H1 (cell line): ENCODE measurements at regions not wholly inside any gene's neighbourhood (a gene's known extent, or its start where the extent isn't known, plus 50 kb on each side); places are given as distances from the start of the nearest gene placed in this dataset.

Experiments
- BCL11A ChIP-seq, 2 experiments: IDR thresholded peaks; one replicate each; pipeline ENCODE4 v1.6.1; 2011; ENCODE audit warnings: low read depth in 2 of 2, low read length in 2 of 2, mild to moderate bottlenecking in 2 of 2
- CREB1 ChIP-seq: IDR thresholded peaks from 2 replicates; pipeline ENCODE4 v1.6.1; 2012; ENCODE audit warnings: inconsistent platforms
- EGR1 ChIP-seq: IDR thresholded peaks from 2 replicates; pipeline ENCODE4 v1.6.1; 2011; ENCODE audit warnings: low read depth, low read length, borderline replicate concordance
- POU5F1 ChIP-seq: IDR thresholded peaks from 2 replicates; pipeline ENCODE4 v1.6.1; 2011; ENCODE audit warnings: low read depth, mild to moderate bottlenecking, low read length, moderate library complexity
- RNF2 ChIP-seq: fragments of 200-900, 300-1000 bp; sonication (generic); IDR thresholded peaks from 2 replicates; pipeline ENCODE4 v1.7.1; 2016; ENCODE audit warnings: borderline replicate concordance, low read depth, mild to moderate bottlenecking, antibody characterized with exemption, low read length; ENCODE audit not compliant: poor library complexity, severe bottlenecking; ENCODE audit errors: missing control alignments
- RXRA ChIP-seq: IDR thresholded peaks from 2 replicates; pipeline ENCODE4 v1.6.1; 2011; ENCODE audit warnings: low read depth, mild to moderate bottlenecking, low read length, moderate library complexity; ENCODE audit not compliant: insufficient read depth
- SAP30 ChIP-seq: fragments of 300-600 bp; sonication (generic); IDR thresholded peaks from 2 replicates; pipeline ENCODE4 v1.7.1; 2012; ENCODE audit warnings: low read length, moderate library complexity, mild to moderate bottlenecking, inconsistent platforms; ENCODE audit not compliant: insufficient read depth, insufficient replicate concordance
- SRF ChIP-seq: IDR thresholded peaks from 2 replicates; pipeline ENCODE4 v1.6.1; 2011; ENCODE audit warnings: mild to moderate bottlenecking, low read depth, low read length, moderate library complexity
- TEAD4 ChIP-seq: IDR thresholded peaks from 2 replicates; pipeline ENCODE4 v1.6.1; 2012; ENCODE audit warnings: low read depth, low read length, inconsistent platforms, mixed read lengths
- TF ChIP-seq, protein P1 (sequence below): fragments of 300-600 bp; sonication (generic); IDR thresholded peaks from 2 replicates; pipeline ENCODE4 v1.7.1; 2012; ENCODE audit warnings: low read length, moderate library complexity, mild to moderate bottlenecking, inconsistent platforms; ENCODE audit not compliant: insufficient replicate concordance
- TF ChIP-seq, protein P2 (sequence below): IDR thresholded peaks from 2 replicates; pipeline ENCODE4 v1.6.1; 2011; ENCODE audit warnings: low read length, improper control_type of control experiment

DNA sequence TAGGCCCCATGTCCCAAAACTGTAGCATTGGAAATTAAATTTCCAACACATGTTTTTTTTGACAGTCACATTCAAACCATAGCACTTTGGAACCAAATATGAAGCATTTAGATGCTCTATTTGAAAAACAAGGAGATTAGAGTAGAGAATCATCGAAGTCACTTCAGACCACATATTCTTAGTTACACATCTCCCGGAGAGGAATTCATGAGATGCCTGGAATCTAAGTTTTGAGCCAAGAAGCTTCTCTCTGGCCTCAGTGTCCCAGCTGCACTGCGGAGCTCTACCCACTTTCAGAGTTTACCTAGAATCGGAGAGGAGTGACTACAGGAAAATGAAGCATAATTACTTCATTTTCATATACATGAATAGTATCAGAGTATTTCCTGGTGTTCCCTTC lies 385.9 kb downstream of the TNS1 start (continued):
- TF ChIP-seq, protein P1, sequence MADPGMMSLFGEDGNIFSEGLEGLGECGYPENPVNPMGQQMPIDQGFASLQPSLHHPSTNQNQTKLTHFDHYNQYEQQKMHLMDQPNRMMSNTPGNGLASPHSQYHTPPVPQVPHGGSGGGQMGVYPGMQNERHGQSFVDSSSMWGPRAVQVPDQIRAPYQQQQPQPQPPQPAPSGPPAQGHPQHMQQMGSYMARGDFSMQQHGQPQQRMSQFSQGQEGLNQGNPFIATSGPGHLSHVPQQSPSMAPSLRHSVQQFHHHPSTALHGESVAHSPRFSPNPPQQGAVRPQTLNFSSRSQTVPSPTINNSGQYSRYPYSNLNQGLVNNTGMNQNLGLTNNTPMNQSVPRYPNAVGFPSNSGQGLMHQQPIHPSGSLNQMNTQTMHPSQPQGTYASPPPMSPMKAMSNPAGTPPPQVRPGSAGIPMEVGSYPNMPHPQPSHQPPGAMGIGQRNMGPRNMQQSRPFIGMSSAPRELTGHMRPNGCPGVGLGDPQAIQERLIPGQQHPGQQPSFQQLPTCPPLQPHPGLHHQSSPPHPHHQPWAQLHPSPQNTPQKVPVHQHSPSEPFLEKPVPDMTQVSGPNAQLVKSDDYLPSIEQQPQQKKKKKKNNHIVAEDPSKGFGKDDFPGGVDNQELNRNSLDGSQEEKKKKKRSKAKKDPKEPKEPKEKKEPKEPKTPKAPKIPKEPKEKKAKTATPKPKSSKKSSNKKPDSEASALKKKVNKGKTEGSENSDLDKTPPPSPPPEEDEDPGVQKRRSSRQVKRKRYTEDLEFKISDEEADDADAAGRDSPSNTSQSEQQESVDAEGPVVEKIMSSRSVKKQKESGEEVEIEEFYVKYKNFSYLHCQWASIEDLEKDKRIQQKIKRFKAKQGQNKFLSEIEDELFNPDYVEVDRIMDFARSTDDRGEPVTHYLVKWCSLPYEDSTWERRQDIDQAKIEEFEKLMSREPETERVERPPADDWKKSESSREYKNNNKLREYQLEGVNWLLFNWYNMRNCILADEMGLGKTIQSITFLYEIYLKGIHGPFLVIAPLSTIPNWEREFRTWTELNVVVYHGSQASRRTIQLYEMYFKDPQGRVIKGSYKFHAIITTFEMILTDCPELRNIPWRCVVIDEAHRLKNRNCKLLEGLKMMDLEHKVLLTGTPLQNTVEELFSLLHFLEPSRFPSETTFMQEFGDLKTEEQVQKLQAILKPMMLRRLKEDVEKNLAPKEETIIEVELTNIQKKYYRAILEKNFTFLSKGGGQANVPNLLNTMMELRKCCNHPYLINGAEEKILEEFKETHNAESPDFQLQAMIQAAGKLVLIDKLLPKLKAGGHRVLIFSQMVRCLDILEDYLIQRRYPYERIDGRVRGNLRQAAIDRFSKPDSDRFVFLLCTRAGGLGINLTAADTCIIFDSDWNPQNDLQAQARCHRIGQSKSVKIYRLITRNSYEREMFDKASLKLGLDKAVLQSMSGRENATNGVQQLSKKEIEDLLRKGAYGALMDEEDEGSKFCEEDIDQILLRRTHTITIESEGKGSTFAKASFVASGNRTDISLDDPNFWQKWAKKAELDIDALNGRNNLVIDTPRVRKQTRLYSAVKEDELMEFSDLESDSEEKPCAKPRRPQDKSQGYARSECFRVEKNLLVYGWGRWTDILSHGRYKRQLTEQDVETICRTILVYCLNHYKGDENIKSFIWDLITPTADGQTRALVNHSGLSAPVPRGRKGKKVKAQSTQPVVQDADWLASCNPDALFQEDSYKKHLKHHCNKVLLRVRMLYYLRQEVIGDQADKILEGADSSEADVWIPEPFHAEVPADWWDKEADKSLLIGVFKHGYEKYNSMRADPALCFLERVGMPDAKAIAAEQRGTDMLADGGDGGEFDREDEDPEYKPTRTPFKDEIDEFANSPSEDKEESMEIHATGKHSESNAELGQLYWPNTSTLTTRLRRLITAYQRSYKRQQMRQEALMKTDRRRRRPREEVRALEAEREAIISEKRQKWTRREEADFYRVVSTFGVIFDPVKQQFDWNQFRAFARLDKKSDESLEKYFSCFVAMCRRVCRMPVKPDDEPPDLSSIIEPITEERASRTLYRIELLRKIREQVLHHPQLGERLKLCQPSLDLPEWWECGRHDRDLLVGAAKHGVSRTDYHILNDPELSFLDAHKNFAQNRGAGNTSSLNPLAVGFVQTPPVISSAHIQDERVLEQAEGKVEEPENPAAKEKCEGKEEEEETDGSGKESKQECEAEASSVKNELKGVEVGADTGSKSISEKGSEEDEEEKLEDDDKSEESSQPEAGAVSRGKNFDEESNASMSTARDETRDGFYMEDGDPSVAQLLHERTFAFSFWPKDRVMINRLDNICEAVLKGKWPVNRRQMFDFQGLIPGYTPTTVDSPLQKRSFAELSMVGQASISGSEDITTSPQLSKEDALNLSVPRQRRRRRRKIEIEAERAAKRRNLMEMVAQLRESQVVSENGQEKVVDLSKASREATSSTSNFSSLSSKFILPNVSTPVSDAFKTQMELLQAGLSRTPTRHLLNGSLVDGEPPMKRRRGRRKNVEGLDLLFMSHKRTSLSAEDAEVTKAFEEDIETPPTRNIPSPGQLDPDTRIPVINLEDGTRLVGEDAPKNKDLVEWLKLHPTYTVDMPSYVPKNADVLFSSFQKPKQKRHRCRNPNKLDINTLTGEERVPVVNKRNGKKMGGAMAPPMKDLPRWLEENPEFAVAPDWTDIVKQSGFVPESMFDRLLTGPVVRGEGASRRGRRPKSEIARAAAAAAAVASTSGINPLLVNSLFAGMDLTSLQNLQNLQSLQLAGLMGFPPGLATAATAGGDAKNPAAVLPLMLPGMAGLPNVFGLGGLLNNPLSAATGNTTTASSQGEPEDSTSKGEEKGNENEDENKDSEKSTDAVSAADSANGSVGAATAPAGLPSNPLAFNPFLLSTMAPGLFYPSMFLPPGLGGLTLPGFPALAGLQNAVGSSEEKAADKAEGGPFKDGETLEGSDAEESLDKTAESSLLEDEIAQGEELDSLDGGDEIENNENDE: no peak
- TF ChIP-seq RNF2: no peak
- no peak for TF ChIP-seq RXRA
- TF ChIP-seq BCL11A (IDR thresholded peaks at IDR 0.05; ENCODE audit: low read depth in 2 of 2, low read length in 2 of 2): no peak
- no peak for TF ChIP-seq SAP30
- TF ChIP-seq, protein P2, sequence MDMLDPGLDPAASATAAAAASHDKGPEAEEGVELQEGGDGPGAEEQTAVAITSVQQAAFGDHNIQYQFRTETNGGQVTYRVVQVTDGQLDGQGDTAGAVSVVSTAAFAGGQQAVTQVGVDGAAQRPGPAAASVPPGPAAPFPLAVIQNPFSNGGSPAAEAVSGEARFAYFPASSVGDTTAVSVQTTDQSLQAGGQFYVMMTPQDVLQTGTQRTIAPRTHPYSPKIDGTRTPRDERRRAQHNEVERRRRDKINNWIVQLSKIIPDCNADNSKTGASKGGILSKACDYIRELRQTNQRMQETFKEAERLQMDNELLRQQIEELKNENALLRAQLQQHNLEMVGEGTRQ: no peak
- TF ChIP-seq SRF: no peak
- no peak for TF ChIP-seq CREB1
- TF ChIP-seq POU5F1: no peak
- no peak for TF ChIP-seq TEAD4
- TF ChIP-seq EGR1: no peak
